Mesenchymal stem cell (in vitro differentiated cells and primary cell): ENCODE measurements at regions not wholly inside any gene's neighbourhood (a gene's known extent, or its start where the extent isn't known, plus 50 kb on each side); places are given as distances from the start of the nearest gene placed in this dataset.

Experiments used
- DNase-seq: peaks from one replicate; pipeline ENCODE4 v3.0.0-alpha.2; 2013
- H2AFZ ChIP-seq: one replicate; pipeline ENCODE4 v1.6.1; 2013; ENCODE audit warnings: low read depth, mild to moderate bottlenecking, control low read depth, inconsistent platforms, low read length, moderate library complexity
- H2AK5ac ChIP-seq: 2 replicates; pipeline ENCODE4 v1.6.1; 2013; ENCODE audit warnings: low read length, moderate library complexity, mild to moderate bottlenecking, inconsistent platforms; ENCODE audit not compliant: severe bottlenecking
- H2BK120ac ChIP-seq: one replicate; pipeline ENCODE4 v1.6.1; 2013; ENCODE audit warnings: low read depth, mild to moderate bottlenecking, inconsistent platforms, low read length, moderate library complexity
- H2BK12ac ChIP-seq, 2 experiments: one replicate each; pipeline ENCODE4 v1.6.1; 2013; ENCODE audit warnings: inconsistent platforms in 2 of 2, low read length in 2 of 2, mild to moderate bottlenecking in 2 of 2, moderate library complexity in 2 of 2, control low read depth in 1 of 2
- H2BK15ac ChIP-seq: one replicate; pipeline ENCODE4 v1.6.1; 2013; ENCODE audit warnings: mild to moderate bottlenecking, low read depth, inconsistent platforms; ENCODE audit not compliant: poor library complexity, severe bottlenecking
- H2BK5ac ChIP-seq: 2 replicates; pipeline ENCODE4 v1.6.1; 2013; ENCODE audit warnings: low read depth, mild to moderate bottlenecking, low read length, control low read depth, inconsistent platforms; ENCODE audit not compliant: poor library complexity, severe bottlenecking
- H3K14ac ChIP-seq, 2 experiments: one replicate each; pipeline ENCODE4 v1.6.1; 2013; ENCODE audit warnings: inconsistent platforms in 2 of 2, low read length in 2 of 2, control low read depth in 1 of 2, mild to moderate bottlenecking in 1 of 2, moderate library complexity in 1 of 2
- H3K18ac ChIP-seq, 2 experiments: one replicate each; pipeline ENCODE4 v1.6.1; 2013; ENCODE audit warnings: inconsistent platforms in 2 of 2, low read length in 2 of 2, control low read depth in 1 of 2, low read depth in 1 of 2, mild to moderate bottlenecking in 1 of 2
- H3K23ac ChIP-seq, 2 experiments: one replicate each; pipeline ENCODE4 v1.6.1; 2013; ENCODE audit warnings: inconsistent platforms in 2 of 2, low read length in 2 of 2, mild to moderate bottlenecking in 2 of 2, moderate library complexity in 2 of 2, control low read depth in 1 of 2
- H3K27ac ChIP-seq: 2 replicates; pipeline ENCODE4 v1.5.1; 2013; ENCODE audit warnings: mild to moderate bottlenecking, moderate library complexity, low read length, control low read depth, inconsistent platforms; ENCODE audit not compliant: poor library complexity, severe bottlenecking
- H3K27me3 ChIP-seq, 2 experiments: 2 replicates each; pipeline versions ENCODE4 v1.6.1 to v1.7.0; 2013; ENCODE audit warnings: low read length in 2 of 2, mild to moderate bottlenecking in 2 of 2, moderate library complexity in 2 of 2, control low read depth in 1 of 2, inconsistent platforms in 1 of 2; ENCODE audit not compliant: control insufficient read depth in 1 of 2, insufficient read depth in 1 of 2
- H3K36me3 ChIP-seq, 2 experiments: 2 replicates each; pipeline versions ENCODE4 v1.6.1 to v1.7.0; 2013; ENCODE audit warnings: low read length in 2 of 2, control low read depth in 1 of 2, inconsistent platforms in 1 of 2, low read depth in 1 of 2, mild to moderate bottlenecking in 1 of 2; ENCODE audit not compliant: insufficient read depth in 2 of 2, control insufficient read depth in 1 of 2
- H3K4ac ChIP-seq, 2 experiments: one replicate each; pipeline ENCODE4 v1.6.1; 2013; ENCODE audit warnings: inconsistent platforms in 2 of 2, low read length in 2 of 2, mild to moderate bottlenecking in 2 of 2, moderate library complexity in 2 of 2, control low read depth in 1 of 2, low read depth in 1 of 2
- H3K4me1 ChIP-seq: 2 replicates; pipeline ENCODE4 v1.6.1; 2013; ENCODE audit warnings: low read depth, low read length, control low read depth; ENCODE audit not compliant: control insufficient read depth, insufficient read depth
- H3K4me2 ChIP-seq: 2 replicates; pipeline ENCODE4 v1.6.1; 2013; ENCODE audit warnings: low read length, mild to moderate bottlenecking, inconsistent platforms; ENCODE audit not compliant: poor library complexity, severe bottlenecking
- H3K4me3 ChIP-seq, 2 experiments: 2 replicates each; pipeline versions ENCODE4 v1.5.1 to v1.7.0; 2013; ENCODE audit warnings: low read length in 2 of 2, mild to moderate bottlenecking in 2 of 2, control low read depth in 1 of 2, low read depth in 1 of 2; ENCODE audit not compliant: insufficient read depth in 1 of 2
- H3K79me1 ChIP-seq: replicated peaks from 2 replicates; pipeline ENCODE4 v1.6.1; 2013; ENCODE audit warnings: mild to moderate bottlenecking, control low read depth, low read length, inconsistent platforms; ENCODE audit not compliant: poor library complexity, severe bottlenecking
- H3K9ac ChIP-seq: 2 replicates; pipeline ENCODE4 v1.7.0; 2013; ENCODE audit warnings: mild to moderate bottlenecking, low read length, moderate library complexity
- H3K9me3 ChIP-seq: 2 replicates; pipeline ENCODE4 v1.7.0; 2013; ENCODE audit warnings: mild to moderate bottlenecking, low read length; ENCODE audit not compliant: control insufficient read depth
- H4K8ac ChIP-seq: one replicate; pipeline ENCODE4 v1.6.1; 2013; ENCODE audit warnings: inconsistent platforms, mild to moderate bottlenecking, low read length, moderate library complexity
- H4K91ac ChIP-seq: one replicate; pipeline ENCODE4 v1.6.1; 2013; ENCODE audit warnings: mild to moderate bottlenecking, low read length, inconsistent platforms
- WGBS: methylation state at CpG from one replicate; pipeline ENCODE4 v1.1.7; 2013; ENCODE audit warnings: mixed read lengths; 5-methylcytosine and 5-hydroxymethylcytosine counted together

GRCh38 chr19:31718032-31718431, 368.8 kb upstream of the TSHZ3 start:
- Histone ChIP-seq H2AFZ (no peak overlapping the region), H4K8ac (no peak overlapping the region), H3K18ac (no peak overlapping the region), H2BK15ac (no peak overlapping the region), H4K91ac (no peak overlapping the region), H2BK5ac (no peak overlapping the region), H2AK5ac (no peak overlapping the region), H3K79me1 (no peaks in the 10 kb centered on the region), H3K4me1 (no peaks in the 10 kb centered on the region), H2BK12ac (no peak overlapping the region), H2BK120ac (no peak overlapping the region), H3K27me3 (no peaks in the 10 kb centered on the region), H3K9ac (peak overlapping the region; percentile 33), H3K27ac (no peak overlapping the region), H3K4ac (no peak overlapping the region), H3K9me3 (no peaks in the 10 kb centered on the region), H3K4me3 (no peak overlapping the region), H3K14ac (no peak overlapping the region), H3K4me2 (no peak overlapping the region), H3K36me3 (no peaks in the 10 kb centered on the region), H3K23ac (no peak overlapping the region)
- WGBS: 50% methylated on average over 3 of the region's 6 CpGs
- DNase-seq: no peak

GRCh38 chr19:31718898-31719297, 369.7 kb upstream of the TSHZ3 start:
- Histone ChIP-seq H3K18ac (no peak overlapping the region), H3K4me1 (no peaks in the 10 kb centered on the region), H2BK5ac (no peak overlapping the region), H2BK12ac (no peak overlapping the region), H3K23ac (no peak overlapping the region), H2AK5ac (no peak overlapping the region), H3K27ac (no peak overlapping the region), H3K36me3 (no peaks in the 10 kb centered on the region), H3K4me3 (no peak overlapping the region), H3K4ac (no peak overlapping the region), H4K8ac (no peak overlapping the region), H3K14ac (no peak overlapping the region), H2AFZ (no peak overlapping the region), H3K9me3 (no peaks in the 10 kb centered on the region), H3K79me1 (no peaks in the 10 kb centered on the region), H3K9ac (peak overlapping the region; percentile 33), H3K27me3 (no peaks in the 10 kb centered on the region), H3K4me2 (no peak overlapping the region), H2BK120ac (no peak overlapping the region), H4K91ac (no peak overlapping the region), H2BK15ac (no peak overlapping the region)
- 86% methylated on average over 3 of the region's 10 CpGs for WGBS
- DNase-seq: no peak

GRCh38 chr19:31723101-31723500, 373.9 kb upstream of the TSHZ3 start:
- Histone ChIP-seq H3K4me2 (no peak overlapping the region), H3K23ac (no peak overlapping the region), H2BK12ac (no peak overlapping the region), H2BK5ac (no peak overlapping the region), H3K4me3 (no peak overlapping the region), H4K8ac (no peak overlapping the region), H3K4ac (no peak overlapping the region), H4K91ac (no peak overlapping the region), H3K27ac (no peak overlapping the region), H2BK120ac (no peak overlapping the region), H2AK5ac (no peak overlapping the region), H3K9me3 (no peaks in the 10 kb centered on the region), H3K36me3 (no peaks in the 10 kb centered on the region), H2AFZ (no peak overlapping the region), H3K18ac (no peak overlapping the region), H3K14ac (no peak overlapping the region), H3K79me1 (no peaks in the 10 kb centered on the region), H3K4me1 (no peaks in the 10 kb centered on the region), H2BK15ac (no peak overlapping the region), H3K27me3 (no peaks in the 10 kb centered on the region), H3K9ac (no peak overlapping the region)
- DNase-seq: no peak
- WGBS: no CpG with 5 or more reads among the region's 1 CpG

- Histone ChIP-seq H3K4me2 (no peak overlapping the region), H3K27ac (no peak overlapping the region), H3K79me1 (no peaks in the 10 kb centered on the region), H2BK120ac (no peak overlapping the region), H3K4ac (no peak overlapping the region), H3K18ac (no peak overlapping the region), H3K36me3 (no peaks in the 10 kb centered on the region), H2BK5ac (no peak overlapping the region), H3K4me1 (no peaks in the 10 kb centered on the region), H2AK5ac (no peak overlapping the region), H2BK12ac (no peak overlapping the region), H3K23ac (no peak overlapping the region), H3K4me3 (no peak overlapping the region), H2AFZ (no peak overlapping the region), H4K8ac (no peak overlapping the region), H3K9me3 (no peaks in the 10 kb centered on the region), H3K27me3 (no peaks in the 10 kb centered on the region), H3K14ac (no peak overlapping the region), H2BK15ac (no peak overlapping the region), H4K91ac (no peak overlapping the region), H3K9ac (no peak overlapping the region)
- DNase-seq: no peak
- 80% methylated on average over 1 of the region's 3 CpGs for WGBS
Observed at GRCh38 chr19:31725051-31725450, 375.8 kb upstream of the TSHZ3 start.
